Right forelimb (tissue), 1 donor: ENCODE measurements at regions not wholly inside any gene's neighbourhood (a gene's known extent, or its start where the extent isn't known, plus 50 kb on each side); places are given as distances from the start of the nearest gene placed in this dataset.
"Not testable (repeated sequence)": the region's sequence is repeated elsewhere in the genome, so short reads cannot be mapped to it uniquely, and the experiment has no call there.

Source experiments
- DNase-seq: peaks from one replicate; pipeline ENCODE4 v3.0.0-alpha.2; 2018

GRCh38 chr21:23660560-23660959 is 1946.7 kb downstream of the MRPL39 start:
- no peak for DNase-seq

GRCh38 chr21:23644768-23645167 is 1962.5 kb downstream of the MRPL39 start:
- DNase-seq = no peak

- DNase-seq = no peak
These were observed 1967.6 kb downstream of the MRPL39 start for GRCh38 chr21:23639721-23640120.

GRCh38 chr21:23638131-23638695 is 1969.1 kb downstream of the MRPL39 start:
- DNase-seq = no peak

- no peak for DNase-seq
These were observed 1973.8 kb downstream of the MRPL39 start for GRCh38 chr21:23633447-23633940.

GRCh38 chr21:23624281-23624680 is 1983.0 kb downstream of the MRPL39 start:
- DNase-seq = no peak

- no peak for DNase-seq
These were observed 1994.3 kb downstream of the MRPL39 start for GRCh38 chr21:23613014-23613413.

- DNase-seq = no peak
These were observed 1995.1 kb downstream of the MRPL39 start for GRCh38 chr21:23612210-23612609.

GRCh38 chr21:23607782-23608431 is 1999.4 kb downstream of the MRPL39 start:
- DNase-seq = no peak

GRCh38 chr21:23601549-23601948 is 2005.7 kb downstream of the MRPL39 start:
- no peak for DNase-seq

GRCh38 chr21:23593582-23593981 is 2013.7 kb downstream of the MRPL39 start:
- DNase-seq = no peak

GRCh38 chr21:23585419-23585818 is 2021.9 kb downstream of the MRPL39 start:
- no peak for DNase-seq

- DNase-seq = no peak
These were observed 2027.7 kb downstream of the MRPL39 start for GRCh38 chr21:23579573-23579972.

- DNase-seq = no peak
These were observed 2029.3 kb downstream of the MRPL39 start for GRCh38 chr21:23578027-23578426.

- no peak for DNase-seq
These were observed 2032.3 kb downstream of the MRPL39 start for GRCh38 chr21:23574932-23575331.

GRCh38 chr21:23548924-23549323 is 2058.4 kb downstream of the MRPL39 start:
- DNase-seq = not testable (repeated sequence)

- DNase-seq = no peak
These were observed 2063.9 kb downstream of the MRPL39 start for GRCh38 chr21:23543333-23543732.

- no peak for DNase-seq
These were observed 2065.2 kb downstream of the MRPL39 start for GRCh38 chr21:23542097-23542496.

GRCh38 chr21:23541571-23541970 is 2065.7 kb downstream of the MRPL39 start:
- no peak for DNase-seq

- no peak for DNase-seq
These were observed 2072.4 kb downstream of the MRPL39 start for GRCh38 chr21:23534850-23535249.

GRCh38 chr21:23531444-23531843 is 2075.8 kb downstream of the MRPL39 start:
- no peak for DNase-seq

GRCh38 chr21:23524685-23525084 is 2082.6 kb downstream of the MRPL39 start:
- DNase-seq = no peak

GRCh38 chr21:23522751-23523150 is 2084.5 kb downstream of the MRPL39 start:
- DNase-seq = no peak

- DNase-seq = no peak
These were observed 2099.8 kb downstream of the MRPL39 start for GRCh38 chr21:23507501-23507900.

- DNase-seq = no peak
These were observed 2110.6 kb downstream of the MRPL39 start for GRCh38 chr21:23496729-23497128.
